ENCODE measurements at regions not wholly inside any gene's neighbourhood (a gene's known extent, or its start where the extent isn't known, plus 50 kb on each side); places are given as distances from the start of the nearest gene placed in this dataset.

DNA sequence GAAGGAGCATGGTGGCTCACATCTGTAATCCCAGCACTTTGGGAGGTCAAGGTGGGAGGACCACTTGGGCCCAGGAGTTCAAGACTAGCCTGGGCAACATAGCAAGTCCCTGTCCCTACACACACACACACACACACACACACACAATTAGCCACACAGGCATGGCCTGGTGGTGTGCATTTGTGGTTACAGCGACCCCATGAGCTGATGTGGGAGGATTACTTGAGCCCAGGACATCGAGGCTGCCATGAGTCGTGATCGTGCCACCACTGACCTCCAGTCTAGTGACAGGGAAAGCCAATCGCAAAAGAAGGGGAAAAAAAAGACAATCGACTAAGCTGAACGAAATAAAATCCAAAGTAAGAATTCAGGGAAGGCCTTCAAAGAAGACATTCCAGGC lies 67.9 kb downstream of the TBX3 start:
- DNase-seq (ENCODE audit: low read depth): no peak
- H3K4me3 ChIP-seq (ENCODE audit: control insufficient read depth, low read depth, low read length): no peak overlapping the region
- TF ChIP-seq CTCF (IDR thresholded peaks at IDR 0.05; ENCODE audit: control insufficient read depth, insufficient read depth, low read depth, low read length, missing control alignments): no peak

GRCh38 chr12:114614040-114614439 lies 69.9 kb downstream of the TBX3 start:
- no peak for TF ChIP-seq CTCF (IDR thresholded peaks at IDR 0.05; ENCODE audit: control insufficient read depth, insufficient read depth, low read depth, low read length, missing control alignments)
- H3K4me3 ChIP-seq (ENCODE audit: control insufficient read depth, low read depth, low read length): no peak overlapping the region
- DNase-seq (ENCODE audit: low read depth): no peak

DNA sequence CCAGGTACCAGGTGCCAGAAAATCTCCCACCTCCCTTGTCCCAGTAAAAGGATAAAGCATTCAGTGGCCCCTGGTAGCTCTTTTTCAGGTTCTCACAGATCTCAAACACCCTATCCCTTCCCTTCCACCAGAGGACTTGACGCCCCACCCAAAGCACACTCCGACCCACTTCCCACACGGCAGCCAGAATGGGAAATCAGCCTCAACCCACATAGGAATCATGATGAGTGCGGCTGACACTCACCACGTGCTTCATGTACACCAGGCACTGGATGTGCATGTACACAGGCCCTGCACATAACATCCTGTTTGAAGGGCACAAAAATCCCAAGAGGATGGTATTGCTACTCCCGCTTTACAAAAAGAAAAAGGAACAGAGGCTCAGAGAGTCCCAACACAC lies 71.9 kb downstream of the TBX3 start:
- no peak overlapping the region for H3K4me3 ChIP-seq (ENCODE audit: control insufficient read depth, low read depth, low read length)
- no peak for DNase-seq (ENCODE audit: low read depth)
- TF ChIP-seq CTCF (IDR thresholded peaks at IDR 0.05; ENCODE audit: control insufficient read depth, insufficient read depth, low read depth, low read length, missing control alignments): no peak

GRCh38 chr12:114611145-114612018 lies 72.6 kb downstream of the TBX3 start:
- no peak for DNase-seq (ENCODE audit: low read depth)
- H3K4me3 ChIP-seq (ENCODE audit: control insufficient read depth, low read depth, low read length): no peak overlapping the region
- no peak for TF ChIP-seq CTCF (IDR thresholded peaks at IDR 0.05; ENCODE audit: control insufficient read depth, insufficient read depth, low read depth, low read length, missing control alignments)

GRCh38 chr12:114608509-114608908 lies 75.5 kb downstream of the TBX3 start:
- H3K4me3 ChIP-seq (ENCODE audit: control insufficient read depth, low read depth, low read length): no peak overlapping the region
- TF ChIP-seq CTCF (IDR thresholded peaks at IDR 0.05; ENCODE audit: control insufficient read depth, insufficient read depth, low read depth, low read length, missing control alignments): no peak

DNA sequence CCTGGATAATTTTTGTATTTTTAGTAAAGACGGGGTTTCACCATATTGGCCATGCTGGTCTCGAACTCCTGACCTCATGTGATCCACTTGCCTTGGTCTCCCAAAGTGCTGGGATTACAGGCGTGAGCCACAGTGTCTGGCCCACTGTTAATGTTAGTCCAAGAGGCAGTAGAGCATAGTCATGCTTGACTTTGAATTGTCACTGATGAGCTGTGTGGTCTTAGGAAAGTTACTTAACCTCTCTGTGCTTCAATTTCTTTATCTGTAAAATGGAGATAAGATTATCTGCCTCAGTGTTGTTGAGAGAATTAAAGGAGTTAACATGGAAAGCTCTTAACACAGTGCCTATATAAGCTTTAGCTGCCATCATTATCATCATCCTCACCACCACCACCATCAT lies 78.1 kb downstream of the TBX3 start:
- DNase-seq (ENCODE audit: low read depth): no peak
- TF ChIP-seq CTCF (IDR thresholded peaks at IDR 0.05; ENCODE audit: control insufficient read depth, insufficient read depth, low read depth, low read length, missing control alignments): no peak
- H3K4me3 ChIP-seq (ENCODE audit: control insufficient read depth, low read depth, low read length): no peak overlapping the region

More at GRCh38 chr12:114608509-114608908, 75.5 kb downstream of the TBX3 start:
- no peak for DNase-seq (ENCODE audit: low read depth)

All from AG09309 (cell line).